NCI-H1417 (cell line): ENCODE measurements at regions not wholly inside any gene's neighbourhood (a gene's known extent, or its start where the extent isn't known, plus 50 kb on each side); places are given as distances from the start of the nearest gene placed in this dataset.

Experiments used
- DNase-seq, 3 experiments: peaks; one replicate each; lab custom pipeline; 2025; lab: John Stamatoyannopoulos, UW

- no peak for DNase-seq
Observed at GRCh38 chr3:180341516-180341915, 260.4 kb upstream of the TTC14 start.

GRCh38 chr3:180351601-180352000 is 250.4 kb upstream of the TTC14 start:
- DNase-seq: no peak

GRCh38 chr3:180352261-180352660 is 249.7 kb upstream of the TTC14 start:
- no peak for DNase-seq

GRCh38 chr3:180354214-180354613 is 247.7 kb upstream of the TTC14 start:
- no peak for DNase-seq

GRCh38 chr3:180358179-180358578 is 243.8 kb upstream of the TTC14 start:
- no peak for DNase-seq

GRCh38 chr3:180359061-180359952 is 242.7 kb upstream of the TTC14 start:
- DNase-seq: no peak

GRCh38 chr3:180359953-180360279 is 242.0 kb upstream of the TTC14 start:
- no peak for DNase-seq

GRCh38 chr3:180362081-180362480 is 239.9 kb upstream of the TTC14 start:
- no peak for DNase-seq

GRCh38 chr3:180375831-180376230 is 226.1 kb upstream of the TTC14 start:
- DNase-seq: no peak

- DNase-seq: no peak
Observed at GRCh38 chr3:180378496-180378895, 223.5 kb upstream of the TTC14 start.

- DNase-seq: no peak
Observed at GRCh38 chr3:180382638-180383180, 219.3 kb upstream of the TTC14 start.

GRCh38 chr3:180383332-180384020 is 218.5 kb upstream of the TTC14 start:
- DNase-seq: peak in 1 of 3 experiments; percentile 14

- no peak for DNase-seq
Observed at GRCh38 chr3:180390313-180390712, 211.7 kb upstream of the TTC14 start.

- DNase-seq: no peak
Observed at GRCh38 chr3:180391001-180391400, 211.0 kb upstream of the TTC14 start.

GRCh38 chr3:180401226-180401625 is 200.7 kb upstream of the TTC14 start:
- DNase-seq: no peak

- no peak for DNase-seq
Observed at GRCh38 chr3:180402471-180403073, 199.4 kb upstream of the TTC14 start.

- DNase-seq: no peak
Observed at GRCh38 chr3:180403156-180403555, 198.8 kb upstream of the TTC14 start.

- DNase-seq: no peak
Observed at GRCh38 chr3:180408654-180409053, 193.3 kb upstream of the TTC14 start.

GRCh38 chr3:180409170-180409569 is 192.8 kb upstream of the TTC14 start:
- no peak for DNase-seq

- no peak for DNase-seq
Observed at GRCh38 chr3:180409883-180410282, 192.1 kb upstream of the TTC14 start.

- DNase-seq: no peak
Observed at GRCh38 chr3:180414157-180414556, 187.8 kb upstream of the TTC14 start.

- no peak for DNase-seq
Observed at GRCh38 chr3:180416111-180416594, 185.8 kb upstream of the TTC14 start.

- DNase-seq: no peak
Observed at GRCh38 chr3:180417241-180417640, 184.7 kb upstream of the TTC14 start.
